CD14-positive monocyte (primary cell): ENCODE measurements at regions not wholly inside any gene's neighbourhood (a gene's known extent, or its start where the extent isn't known, plus 50 kb on each side); places are given as distances from the start of the nearest gene placed in this dataset.

Experiments
- DNase-seq, 3 donors: peaks; one replicate each; pipeline ENCODE4 v3.0.0-alpha.2; 2011 to 2022
- H2AFZ ChIP-seq: 2 replicates; pipeline ENCODE4 v1.6.0; 2012; ENCODE audit warnings: mild to moderate bottlenecking, low read depth, low read length, inconsistent platforms; ENCODE audit not compliant: insufficient read depth, poor library complexity, severe bottlenecking
- H3K27ac ChIP-seq, 2 donors: 1 replicate in 1 of 2; 2 replicates in 1 of 2; pipeline ENCODE4 v1.5.1; 2012 to 2013; ENCODE audit warnings: low read length in 2 of 2, control low read depth in 1 of 2, inconsistent platforms in 1 of 2, low read depth in 1 of 2, mild to moderate bottlenecking in 1 of 2
- H3K27me3 ChIP-seq, 2 donors: one replicate each; pipeline versions ENCODE4 v1.6.0 to v1.6.1; 2011 to 2013; ENCODE audit warnings: low read length in 2 of 2; ENCODE audit not compliant: control insufficient read depth in 2 of 2, insufficient read depth in 2 of 2
- H3K36me3 ChIP-seq, 2 donors: replicated peaks in 1 of 2; 1 replicate in 1 of 2; 2 replicates in 1 of 2; pipeline versions ENCODE4 v1.5.1 to v1.6.1; 2012 to 2013; ENCODE audit warnings: low read length in 2 of 2, control low read depth in 1 of 2, inconsistent platforms in 1 of 2, mild to moderate bottlenecking in 1 of 2; ENCODE audit not compliant: insufficient read depth in 2 of 2, control insufficient read depth in 1 of 2
- H3K4me1 ChIP-seq, 2 donors: 1 replicate in 1 of 2; 2 replicates in 1 of 2; pipeline versions ENCODE4 v1.5.1 to v1.6.1; 2012 to 2013; ENCODE audit warnings: low read length in 2 of 2, control low read depth in 1 of 2, inconsistent platforms in 1 of 2, mild to moderate bottlenecking in 1 of 2, moderate library complexity in 1 of 2; ENCODE audit not compliant: insufficient read depth in 2 of 2, control insufficient read depth in 1 of 2
- H3K4me2 ChIP-seq: replicated peaks from 2 replicates; pipeline ENCODE3; 2012; ENCODE audit warnings: low read length, moderate library complexity, mild to moderate bottlenecking; ENCODE audit not compliant: poor library complexity, severe bottlenecking; ENCODE audit errors: extremely low read depth
- H3K4me3 ChIP-seq, 3 experiments: fragments of 200-600 bp in 1 of 3; sonication (generic) in 1 of 3; replicated peaks in 1 of 3; 1 replicate in 2 of 3; 2 replicates in 1 of 3; pipeline ENCODE4 v1.5.1; 2011 to 2013; ENCODE audit warnings: low read length in 3 of 3, mild to moderate bottlenecking in 3 of 3, control low read depth in 2 of 3, low read depth in 2 of 3, inconsistent platforms in 1 of 3, moderate library complexity in 1 of 3
- H3K79me2 ChIP-seq: 2 replicates; pipeline ENCODE4 v1.6.0; 2012; ENCODE audit warnings: mild to moderate bottlenecking, control low read depth, inconsistent platforms, low read length, moderate library complexity; ENCODE audit not compliant: insufficient read depth
- H3K9ac ChIP-seq: 2 replicates; pipeline ENCODE4 v1.6.0; 2017; ENCODE audit warnings: low read length, mild to moderate bottlenecking; ENCODE audit not compliant: insufficient read depth, poor library complexity, severe bottlenecking
- H3K9me3 ChIP-seq, 2 donors: replicated peaks in 1 of 2; 1 replicate in 1 of 2; 2 replicates in 1 of 2; pipeline versions ENCODE4 v1.5.1 to v1.6.1; 2012 to 2013; ENCODE audit warnings: low read length in 2 of 2, control low read depth in 1 of 2; ENCODE audit not compliant: control insufficient read depth in 1 of 2, insufficient read depth in 1 of 2
- H4K20me1 ChIP-seq: 2 replicates; pipeline ENCODE4 v1.6.0; 2012; ENCODE audit warnings: mild to moderate bottlenecking, low read length, control low read depth, moderate library complexity; ENCODE audit not compliant: insufficient read depth
- H3K27ac Mint-ChIP-seq, 7 donors: one replicate each; pipeline ENCODE4 v1.8.0; 2020; ENCODE audit warnings: mild to moderate bottlenecking in 7 of 7, mixed read lengths in 7 of 7, moderate library complexity in 6 of 7, inconsistent platforms in 2 of 7
- H3K27me3 Mint-ChIP-seq, 3 donors: one replicate each; pipeline ENCODE4 v1.8.0; 2021 to 2022; ENCODE audit warnings: low read depth in 3 of 3, mild to moderate bottlenecking in 3 of 3, mixed read lengths in 3 of 3, moderate library complexity in 3 of 3, inconsistent platforms in 1 of 3
- H3K36me3 Mint-ChIP-seq, 2 donors: one replicate each; pipeline ENCODE4 v1.8.0; 2020; ENCODE audit warnings: mixed read lengths in 2 of 2, inconsistent platforms in 1 of 2, mild to moderate bottlenecking in 1 of 2
- H3K4me1 Mint-ChIP-seq: one replicate; pipeline ENCODE4 v1.8.0; 2020; ENCODE audit warnings: mild to moderate bottlenecking, mixed read lengths
- H3K4me3 Mint-ChIP-seq, 2 donors: one replicate each; pipeline ENCODE4 v1.8.0; 2020; ENCODE audit warnings: mild to moderate bottlenecking in 2 of 2, mixed read lengths in 2 of 2, moderate library complexity in 1 of 2
- H3K9me3 Mint-ChIP-seq, 7 donors: one replicate each; pipeline ENCODE4 v1.8.0; 2020 to 2022; ENCODE audit warnings: mixed read lengths in 7 of 7, mild to moderate bottlenecking in 6 of 7, moderate library complexity in 6 of 7, inconsistent platforms in 2 of 7
- WGBS: methylation state at CpG from one replicate; pipeline ENCODE4 v1.1.5; 2013; ENCODE audit warnings: missing lambda C conversion rate; ENCODE audit not compliant: insufficient coverage; 5-methylcytosine and 5-hydroxymethylcytosine counted together
- intact Hi-C, 2 donors: fragments of 100-400 bp; cut with micrococcal nuclease; formaldehyde crosslinking; loops; one replicate each; pipeline versions ENCODE4 v1.15.0 to v1.15.1; 2023
- TF ChIP-seq, protein P1 (sequence below): fragments of 200-600 bp; IDR thresholded peaks from one replicate; pipeline ENCODE4 v1.8.0; 2022; ENCODE audit warnings: antibody characterized with exemption, mild to moderate bottlenecking

- intact Hi-C loops, result no loop called here
- Histone ChIP-seq H3K27me3 (no peaks in the 10 kb centered on the region), H3K36me3 (no peaks in the 10 kb centered on the region), H3K4me1 (no peaks in the 10 kb centered on the region), H3K79me2 (no peaks in the 10 kb centered on the region), H3K9ac (no peak overlapping the region), H3K9me3 (peaks cover 0 to 6% of the 10 kb centered on the region in 2 donors), H3K27ac (no peak overlapping the region), H4K20me1 (no peaks in the 10 kb centered on the region), H3K4me2 (no peak overlapping the region), H2AFZ (no peak overlapping the region), H3K4me3 (no peak overlapping the region)
- Mint-ChIP-seq H3K9me3 (peaks cover 0 to 8% (median 2%) of the 10 kb centered on the region in 7 donors), H3K36me3 (no peaks in the 10 kb centered on the region), H3K4me3 (no peak overlapping the region), H3K27ac (no peak overlapping the region), H3K27me3 (peaks cover 0 to 9% (median 3%) of the 10 kb centered on the region in 3 donors), H3K4me1 (no peaks in the 10 kb centered on the region)
- 100% methylated on average over 3 of the region's 4 CpGs for WGBS
- TF ChIP-seq, protein P1, sequence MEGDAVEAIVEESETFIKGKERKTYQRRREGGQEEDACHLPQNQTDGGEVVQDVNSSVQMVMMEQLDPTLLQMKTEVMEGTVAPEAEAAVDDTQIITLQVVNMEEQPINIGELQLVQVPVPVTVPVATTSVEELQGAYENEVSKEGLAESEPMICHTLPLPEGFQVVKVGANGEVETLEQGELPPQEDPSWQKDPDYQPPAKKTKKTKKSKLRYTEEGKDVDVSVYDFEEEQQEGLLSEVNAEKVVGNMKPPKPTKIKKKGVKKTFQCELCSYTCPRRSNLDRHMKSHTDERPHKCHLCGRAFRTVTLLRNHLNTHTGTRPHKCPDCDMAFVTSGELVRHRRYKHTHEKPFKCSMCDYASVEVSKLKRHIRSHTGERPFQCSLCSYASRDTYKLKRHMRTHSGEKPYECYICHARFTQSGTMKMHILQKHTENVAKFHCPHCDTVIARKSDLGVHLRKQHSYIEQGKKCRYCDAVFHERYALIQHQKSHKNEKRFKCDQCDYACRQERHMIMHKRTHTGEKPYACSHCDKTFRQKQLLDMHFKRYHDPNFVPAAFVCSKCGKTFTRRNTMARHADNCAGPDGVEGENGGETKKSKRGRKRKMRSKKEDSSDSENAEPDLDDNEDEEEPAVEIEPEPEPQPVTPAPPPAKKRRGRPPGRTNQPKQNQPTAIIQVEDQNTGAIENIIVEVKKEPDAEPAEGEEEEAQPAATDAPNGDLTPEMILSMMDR, result no peak
- no peak for DNase-seq
Observed at GRCh38 chr5:133781436-133782225, 169.3 kb upstream of the FSTL4 start.

GRCh38 chr5:133780619-133781280 lies 168.4 kb upstream of the FSTL4 start:
- H3K27ac Mint-ChIP-seq, result no peak overlapping the region
- no peak overlapping the region for H3K4me3 ChIP-seq
- H3K9ac ChIP-seq, result no peak overlapping the region
- H3K79me2 ChIP-seq, result no peaks in the 10 kb centered on the region
- DNase-seq, result no peak
- H3K36me3 ChIP-seq, result no peaks in the 10 kb centered on the region
- no peaks in the 10 kb centered on the region for H3K4me1 Mint-ChIP-seq
- peaks cover 0 to 5% of the 10 kb centered on the region in 2 donors for H3K9me3 ChIP-seq
- H3K27me3 ChIP-seq, result no peaks in the 10 kb centered on the region
- no peaks in the 10 kb centered on the region for H4K20me1 ChIP-seq
- H3K4me2 ChIP-seq, result no peak overlapping the region
- H3K4me3 Mint-ChIP-seq, result no peak overlapping the region
- peaks cover 1 to 9% (median 3%) of the 10 kb centered on the region in 3 donors for H3K27me3 Mint-ChIP-seq
- WGBS, result 94% methylated on average over 7 of the region's 8 CpGs
- intact Hi-C loops, result no loop called here
- H3K27ac ChIP-seq, result no peak overlapping the region
- no peaks in the 10 kb centered on the region for H3K4me1 ChIP-seq
- TF ChIP-seq, protein P1, result no peak
- H2AFZ ChIP-seq, result no peak overlapping the region
- peaks cover 0 to 6% (median 2%) of the 10 kb centered on the region in 7 donors for H3K9me3 Mint-ChIP-seq
- H3K36me3 Mint-ChIP-seq, result no peaks in the 10 kb centered on the region
